ENCODE measurements at regions not wholly inside any gene's neighbourhood (a gene's known extent, or its start where the extent isn't known, plus 50 kb on each side); places are given as distances from the start of the nearest gene placed in this dataset.

DNA sequence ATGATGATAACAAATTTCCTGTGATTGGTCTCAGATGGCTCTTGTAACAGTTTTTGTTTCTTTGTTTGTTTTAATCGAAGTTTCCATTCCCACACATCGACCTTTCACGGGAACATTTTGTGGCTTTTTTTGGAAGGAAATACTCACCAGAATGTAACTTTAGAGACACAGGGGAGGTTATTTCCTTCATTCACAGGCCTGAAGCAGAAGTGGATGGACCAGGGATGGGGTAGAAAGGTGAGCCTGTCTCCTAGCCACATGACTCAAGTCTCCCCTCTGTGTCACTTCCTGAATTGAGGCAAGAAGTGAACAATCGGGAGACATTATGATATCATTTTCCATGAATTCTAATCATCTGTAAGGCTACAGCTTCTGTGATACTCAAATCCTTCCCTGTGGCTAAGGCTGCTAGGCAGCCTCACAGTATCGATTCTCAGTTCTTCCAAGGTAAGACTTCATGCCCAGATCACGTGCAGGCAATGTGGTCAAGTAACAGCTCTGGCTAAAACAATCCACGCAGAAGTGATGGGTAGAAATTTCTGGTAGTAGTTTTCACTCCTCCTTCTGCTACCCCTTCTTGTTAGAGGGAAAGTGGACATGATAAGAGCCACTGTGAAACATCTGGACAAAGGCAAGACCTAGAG, 203.9 kb upstream of the NEBL start:
- DNase-seq (ENCODE audit: insufficient read length) (no peak), FAIRE-seq (peak; percentile 9)
- TF ChIP-seq TAF1 (IDR thresholded peaks at IDR 0.05; ENCODE audit: borderline replicate concordance, low read depth, low read length) (no peak), POLR2A (IDR thresholded peaks at IDR 0.05; ENCODE audit: low read depth, low read length) (no peak), POLR2AphosphoS5 (IDR thresholded peaks at IDR 0.05; ENCODE audit: low read depth, low read length) (no peak)

GRCh38 chr10:21100190-21100589, 203.1 kb upstream of the NEBL start:
- TF ChIP-seq POLR2A (IDR thresholded peaks at IDR 0.05; ENCODE audit: low read depth, low read length) (no peak), POLR2AphosphoS5 (IDR thresholded peaks at IDR 0.05; ENCODE audit: low read depth, low read length) (no peak), TAF1 (IDR thresholded peaks at IDR 0.05; ENCODE audit: borderline replicate concordance, low read depth, low read length) (no peak)

GRCh38 chr10:21099291-21100062, 202.4 kb upstream of the NEBL start:
- TF ChIP-seq POLR2AphosphoS5 (IDR thresholded peaks at IDR 0.05; ENCODE audit: low read depth, low read length): no peak
- DNase-seq (ENCODE audit: insufficient read length) (no peak), FAIRE-seq (no peak)

More at GRCh38 chr10:21100190-21100589, 203.1 kb upstream of the NEBL start:
- DNase-seq (ENCODE audit: insufficient read length): no peak
- no peak for FAIRE-seq

DNA sequence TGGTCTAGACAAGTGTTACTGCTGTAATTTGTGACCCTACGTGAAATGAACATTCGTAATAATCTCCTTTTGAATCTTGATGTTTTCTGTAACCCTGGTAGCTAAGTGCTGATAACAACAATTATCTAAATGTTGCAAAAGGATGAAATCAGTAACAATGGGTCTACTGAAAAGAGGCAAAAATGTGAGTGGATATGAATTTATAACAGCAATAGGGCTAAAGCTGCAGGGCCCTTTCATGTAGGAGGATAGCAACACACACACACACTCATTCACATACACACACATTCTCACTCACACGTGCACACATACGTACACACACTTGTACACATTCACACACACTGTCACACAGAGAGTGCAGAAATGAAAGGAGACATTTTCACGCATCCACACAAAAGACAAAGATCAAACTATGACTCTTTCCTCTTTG, 200.8 kb upstream of the NEBL start:
- no peak for DNase-seq (ENCODE audit: insufficient read length)
- no peak for TF ChIP-seq POLR2A (IDR thresholded peaks at IDR 0.05; ENCODE audit: low read depth, low read length)
- TF ChIP-seq POLR2AphosphoS5 (IDR thresholded peaks at IDR 0.05; ENCODE audit: low read depth, low read length): no peak
- TF ChIP-seq TAF1 (IDR thresholded peaks at IDR 0.05; ENCODE audit: borderline replicate concordance, low read depth, low read length): no peak

DNA sequence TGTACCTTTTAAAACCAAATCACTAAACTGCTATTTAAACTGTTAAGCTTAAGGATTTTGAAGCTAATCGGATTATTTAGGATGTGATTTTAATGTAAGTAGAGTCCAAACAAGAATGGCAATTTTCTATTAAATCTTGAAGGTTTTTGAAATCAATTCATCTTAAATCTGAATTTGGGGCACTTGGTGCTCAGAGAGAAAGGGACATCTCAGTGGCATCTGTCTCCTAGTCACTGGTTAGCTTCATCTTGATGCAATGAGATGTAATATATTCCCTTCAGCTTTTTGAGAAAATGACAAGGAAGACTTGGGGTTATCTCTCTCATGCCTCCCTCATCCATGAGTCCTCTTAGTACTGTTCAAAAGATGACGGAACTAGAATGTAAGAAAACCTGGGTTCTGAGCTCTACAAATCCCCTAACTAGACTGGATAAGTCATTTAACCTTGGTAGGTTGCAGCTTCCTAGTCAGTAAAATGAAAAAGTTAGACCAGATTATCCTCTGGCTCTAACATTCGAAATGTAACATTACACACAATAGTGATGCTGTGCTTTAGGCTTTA, 198.5 kb upstream of the NEBL start:
- TF ChIP-seq POLR2A (IDR thresholded peaks at IDR 0.05; ENCODE audit: low read depth, low read length) (no peak), TAF1 (IDR thresholded peaks at IDR 0.05; ENCODE audit: borderline replicate concordance, low read depth, low read length) (no peak), POLR2AphosphoS5 (IDR thresholded peaks at IDR 0.05; ENCODE audit: low read depth, low read length) (no peak)
- no peak for FAIRE-seq

More for the DNA sequence above, 200.8 kb upstream of the NEBL start:
- no peak for FAIRE-seq

DNA sequence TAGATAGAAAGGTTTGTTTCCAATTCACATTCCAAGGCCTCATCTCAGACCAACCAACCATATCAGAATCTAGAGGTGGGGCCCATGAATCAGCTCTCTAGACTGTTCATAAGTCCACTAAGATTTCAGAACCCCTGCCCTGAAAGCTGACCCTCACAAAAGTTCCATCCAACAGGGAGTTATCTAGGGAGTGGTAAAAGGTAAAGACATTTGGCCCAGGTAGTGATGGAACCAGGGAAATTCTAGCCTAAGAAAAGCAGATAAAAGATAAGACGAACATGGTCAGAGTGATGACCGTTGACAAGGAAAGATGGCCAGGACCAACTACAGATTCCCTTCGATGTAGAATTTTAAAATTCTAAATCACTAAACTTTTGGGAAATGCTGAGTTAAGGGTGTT, 198.0 kb upstream of the NEBL start:
- DNase-seq (ENCODE audit: insufficient read length): no peak
- no peak for TF ChIP-seq POLR2A (IDR thresholded peaks at IDR 0.05; ENCODE audit: low read depth, low read length)
- no peak for TF ChIP-seq POLR2AphosphoS5 (IDR thresholded peaks at IDR 0.05; ENCODE audit: low read depth, low read length)
- no peak for TF ChIP-seq TAF1 (IDR thresholded peaks at IDR 0.05; ENCODE audit: borderline replicate concordance, low read depth, low read length)
- FAIRE-seq: no peak

More for the DNA sequence above, 198.5 kb upstream of the NEBL start:
- no peak for DNase-seq (ENCODE audit: insufficient read length)

- no peak for DNase-seq (ENCODE audit: insufficient read length)
- no peak for FAIRE-seq
- TF ChIP-seq POLR2AphosphoS5 (IDR thresholded peaks at IDR 0.05; ENCODE audit: low read depth, low read length) (no peak), POLR2A (IDR thresholded peaks at IDR 0.05; ENCODE audit: low read depth, low read length) (no peak), TAF1 (IDR thresholded peaks at IDR 0.05; ENCODE audit: borderline replicate concordance, low read depth, low read length) (no peak)
Measured at GRCh38 chr10:21092683-21093524, 195.8 kb upstream of the NEBL start.

DNA sequence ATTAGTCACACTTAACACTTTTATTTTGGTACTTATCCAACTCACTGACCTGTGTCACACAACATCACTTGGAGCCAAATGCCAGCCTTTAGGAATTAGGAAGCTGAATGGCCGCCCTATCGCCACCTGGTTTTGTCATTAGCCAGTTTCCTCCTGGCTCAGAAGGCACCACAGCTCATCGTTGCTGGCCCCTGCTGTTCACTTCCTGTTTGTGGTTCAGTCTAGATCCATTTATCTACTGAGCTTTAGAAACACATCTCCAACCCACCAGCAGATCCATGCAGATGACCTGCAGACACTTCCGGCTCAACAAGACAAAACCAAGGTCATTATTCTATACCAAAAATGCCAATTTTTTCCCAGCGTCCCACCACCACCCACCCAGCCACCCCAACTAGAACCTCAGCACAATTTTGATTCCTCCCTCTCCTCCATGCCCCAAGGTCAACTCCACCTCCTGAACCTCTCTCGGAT, 193.5 kb upstream of the NEBL start:
- TF ChIP-seq POLR2A (IDR thresholded peaks at IDR 0.05; ENCODE audit: low read depth, low read length) (no peak), POLR2AphosphoS5 (IDR thresholded peaks at IDR 0.05; ENCODE audit: low read depth, low read length) (no peak), TAF1 (IDR thresholded peaks at IDR 0.05; ENCODE audit: borderline replicate concordance, low read depth, low read length) (no peak)
- FAIRE-seq (no peak), DNase-seq (ENCODE audit: insufficient read length) (no peak)

- TF ChIP-seq TAF1 (IDR thresholded peaks at IDR 0.05; ENCODE audit: borderline replicate concordance, low read depth, low read length) (no peak), POLR2AphosphoS5 (IDR thresholded peaks at IDR 0.05; ENCODE audit: low read depth, low read length) (no peak), POLR2A (IDR thresholded peaks at IDR 0.05; ENCODE audit: low read depth, low read length) (no peak)
- DNase-seq (ENCODE audit: insufficient read length) (no peak), FAIRE-seq (no peak)
Measured at GRCh38 chr10:21087476-21087875, 190.4 kb upstream of the NEBL start.

GRCh38 chr10:21084700-21085099, 187.6 kb upstream of the NEBL start:
- no peak for FAIRE-seq
- TF ChIP-seq POLR2AphosphoS5 (IDR thresholded peaks at IDR 0.05; ENCODE audit: low read depth, low read length): no peak
- TF ChIP-seq POLR2A (IDR thresholded peaks at IDR 0.05; ENCODE audit: low read depth, low read length): no peak

DNA sequence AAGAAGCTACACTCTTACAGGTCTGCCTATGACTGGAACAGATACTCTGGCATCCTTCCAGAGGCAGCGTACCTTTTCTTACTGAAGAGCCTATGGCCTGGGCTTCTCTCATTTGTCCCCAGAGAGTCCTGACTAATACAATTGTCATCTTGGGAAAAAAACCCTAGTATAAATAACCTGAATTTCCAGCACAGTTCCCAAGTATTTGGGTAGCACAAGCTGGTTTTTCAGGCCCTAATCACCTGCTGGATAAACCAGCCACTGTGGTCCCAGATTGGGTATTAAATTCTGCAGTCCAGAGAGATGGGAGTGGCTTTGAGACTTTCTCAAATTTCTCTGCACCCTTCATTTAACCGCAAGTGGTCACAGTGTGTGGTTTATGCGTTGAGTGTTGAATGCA, 186.8 kb upstream of the NEBL start:
- DNase-seq (ENCODE audit: insufficient read length) (no peak), FAIRE-seq (no peak)
- TF ChIP-seq POLR2AphosphoS5 (IDR thresholded peaks at IDR 0.05; ENCODE audit: low read depth, low read length): no peak
- TF ChIP-seq TAF1 (IDR thresholded peaks at IDR 0.05; ENCODE audit: borderline replicate concordance, low read depth, low read length): no peak
- TF ChIP-seq POLR2A (IDR thresholded peaks at IDR 0.05; ENCODE audit: low read depth, low read length): no peak

More at GRCh38 chr10:21084700-21085099, 187.6 kb upstream of the NEBL start:
- DNase-seq (ENCODE audit: insufficient read length): no peak
